ENCODE measurements at regions not wholly inside any gene's neighbourhood (a gene's known extent, or its start where the extent isn't known, plus 50 kb on each side); places are given as distances from the start of the nearest gene placed in this dataset.

DNA sequence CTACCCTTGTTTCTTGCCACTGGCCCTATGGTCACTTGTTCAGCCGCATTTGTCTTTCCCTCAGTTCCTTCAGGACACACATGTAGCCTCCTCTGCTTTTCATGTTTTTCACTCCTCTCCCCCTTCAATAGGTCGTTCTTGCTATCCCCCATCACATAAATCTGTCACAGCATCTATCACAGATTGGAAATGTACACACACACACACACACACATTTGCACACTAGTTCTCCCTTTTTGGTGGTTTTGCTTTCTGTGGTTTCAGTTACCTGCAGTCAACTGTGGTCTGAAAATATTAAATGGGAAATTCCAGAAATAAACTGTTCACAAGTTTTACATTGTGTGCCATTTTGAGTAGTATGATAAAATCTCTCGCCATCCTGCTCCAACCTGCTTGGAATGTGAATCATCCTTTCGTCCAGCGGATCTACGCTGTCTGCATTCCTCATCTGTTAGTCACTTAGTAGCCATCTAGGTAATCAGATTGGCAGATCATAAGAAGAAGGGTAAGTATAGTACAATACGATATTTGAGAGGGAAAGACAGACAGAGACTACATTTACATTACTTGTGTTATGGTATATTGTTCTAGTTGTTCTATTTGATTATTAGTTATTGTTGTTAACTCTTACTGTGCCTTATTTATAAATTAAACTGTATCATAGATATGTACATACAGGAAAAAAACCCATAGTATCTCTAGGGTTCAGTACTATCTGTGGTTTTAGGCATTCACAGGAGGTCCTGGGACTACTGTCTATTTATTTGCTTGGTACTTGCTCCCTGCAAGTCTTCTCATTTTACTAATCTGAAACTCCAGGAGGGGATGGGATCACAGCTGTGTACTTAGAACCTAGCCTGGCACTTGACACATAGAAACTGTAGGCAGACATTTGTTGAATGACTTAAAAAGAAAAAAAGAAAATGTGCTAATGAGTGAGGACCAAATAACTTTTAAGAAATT is 86.1 kb upstream of the PNPT1 start:
- no peak for FAIRE-seq
- POLR2A ChIA-PET: no interaction called here
- TF ChIP-seq HCFC1 (IDR thresholded peaks at IDR 0.05; ENCODE audit: low read depth, low read length) (no peak), STAT5B (CRISPR knock-in tag; IDR thresholded peaks at IDR 0.05) (no peak), NFE2 (IDR thresholded peaks at IDR 0.05; ENCODE audit: low read depth) (no peak), SMAD3 (CRISPR knock-in tag; conservative IDR thresholded peaks at IDR 0.05) (no peak), ARID1B (IDR thresholded peaks at IDR 0.05) (no peak), ETV6 (IDR thresholded peaks at IDR 0.05; ENCODE audit: borderline replicate concordance in 1 of 2, low read depth in 2 of 2, low read length in 1 of 2) (no peak), ETV6 (CRISPR knock-in tag; IDR thresholded peaks at IDR 0.05; ENCODE audit: borderline replicate concordance) (no peak), NONO (IDR thresholded peaks at IDR 0.05; ENCODE audit: low read depth in 2 of 2, low read length in 1 of 2) (no peak), FOXK1 (CRISPR knock-in tag; IDR thresholded peaks at IDR 0.05; ENCODE audit: borderline replicate concordance) (no peak), ZNF23 (CRISPR knock-in tag; IDR thresholded peaks at IDR 0.05) (no peak), ZBTB17 (CRISPR knock-in tag; IDR thresholded peaks at IDR 0.05) (no peak), TAF7 (tag; IDR thresholded peaks at IDR 0.05) (no peak)
- TF ChIP-seq, protein P1, sequence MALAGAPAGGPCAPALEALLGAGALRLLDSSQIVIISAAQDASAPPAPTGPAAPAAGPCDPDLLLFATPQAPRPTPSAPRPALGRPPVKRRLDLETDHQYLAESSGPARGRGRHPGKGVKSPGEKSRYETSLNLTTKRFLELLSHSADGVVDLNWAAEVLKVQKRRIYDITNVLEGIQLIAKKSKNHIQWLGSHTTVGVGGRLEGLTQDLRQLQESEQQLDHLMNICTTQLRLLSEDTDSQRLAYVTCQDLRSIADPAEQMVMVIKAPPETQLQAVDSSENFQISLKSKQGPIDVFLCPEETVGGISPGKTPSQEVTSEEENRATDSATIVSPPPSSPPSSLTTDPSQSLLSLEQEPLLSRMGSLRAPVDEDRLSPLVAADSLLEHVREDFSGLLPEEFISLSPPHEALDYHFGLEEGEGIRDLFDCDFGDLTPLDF (CRISPR knock-in tag; IDR thresholded peaks at IDR 0.05): no peak
- TF ChIP-seq, protein P2, sequence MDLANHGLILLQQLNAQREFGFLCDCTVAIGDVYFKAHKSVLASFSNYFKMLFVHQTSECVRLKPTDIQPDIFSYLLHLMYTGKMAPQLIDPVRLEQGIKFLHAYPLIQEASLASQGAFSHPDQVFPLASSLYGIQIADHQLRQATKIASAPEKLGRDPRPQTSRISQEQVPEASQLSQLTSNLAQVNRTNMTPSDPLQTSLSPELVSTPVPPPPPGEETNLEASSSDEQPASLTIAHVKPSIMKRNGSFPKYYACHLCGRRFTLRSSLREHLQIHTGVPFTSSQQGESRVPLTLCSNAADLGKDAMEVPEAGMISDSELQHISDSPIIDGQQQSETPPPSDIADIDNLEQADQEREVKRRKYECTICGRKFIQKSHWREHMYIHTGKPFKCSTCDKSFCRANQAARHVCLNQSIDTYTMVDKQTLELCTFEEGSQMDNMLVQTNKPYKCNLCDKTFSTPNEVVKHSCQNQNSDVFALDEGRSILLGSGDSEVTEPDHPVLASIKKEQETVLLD (IDR thresholded peaks at IDR 0.05): no peak
- TF ChIP-seq, protein P3, sequence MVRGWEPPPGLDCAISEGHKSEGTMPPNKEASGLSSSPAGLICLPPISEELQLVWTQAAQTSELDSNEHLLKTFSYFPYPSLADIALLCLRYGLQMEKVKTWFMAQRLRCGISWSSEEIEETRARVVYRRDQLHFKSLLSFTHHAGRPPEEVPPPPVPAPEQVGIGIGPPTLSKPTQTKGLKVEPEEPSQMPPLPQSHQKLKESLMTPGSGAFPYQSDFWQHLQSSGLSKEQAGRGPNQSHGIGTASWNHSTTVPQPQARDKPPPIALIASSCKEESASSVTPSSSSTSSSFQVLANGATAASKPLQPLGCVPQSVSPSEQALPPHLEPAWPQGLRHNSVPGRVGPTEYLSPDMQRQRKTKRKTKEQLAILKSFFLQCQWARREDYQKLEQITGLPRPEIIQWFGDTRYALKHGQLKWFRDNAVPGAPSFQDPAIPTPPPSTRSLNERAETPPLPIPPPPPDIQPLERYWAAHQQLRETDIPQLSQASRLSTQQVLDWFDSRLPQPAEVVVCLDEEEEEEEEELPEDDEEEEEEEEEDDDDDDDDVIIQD (CRISPR knock-in tag; IDR thresholded peaks at IDR 0.05): no peak
- H3K9ac ChIP-seq (ENCODE audit: insufficient read depth in 1 of 2, low read depth in 2 of 2, low read length in 2 of 2): no peak overlapping the region
- no peaks in the 10 kb centered on the region for H3K9me1 ChIP-seq (ENCODE audit: control insufficient read depth, insufficient read depth, low read length)
- no peak for ATAC-seq
- intact Hi-C loops (cut with micrococcal nuclease) (no loop called here), in situ Hi-C loops (cut with MboI) (loop anchor here (10.0 kb wide), 1 partner anchor 175 kb away; no protein-coding TSS in a partner anchor)
- H3K27ac ChIP-seq (ENCODE audit: extremely low read depth, low read depth, low read length): no peak overlapping the region
- no peak for DNase-seq (ENCODE audit: extremely low read depth in 1 of 4, low spot score in 3 of 4)
- CTCF ChIA-PET (ENCODE audit: low intra/inter-chr PET ratio): interaction anchor here (0.5 kb wide), 1 partner anchor 352 kb away, joined by 3 read pairs; no protein-coding TSS in a partner anchor
- no peak overlapping the region for H3K4me3 ChIP-seq
- no peaks in the 10 kb centered on the region; a peak in 2 of 5 replicates for H3K4me1 ChIP-seq (replicated peaks in 1 of 2; ENCODE audit: control insufficient read depth in 2 of 2, insufficient read depth in 2 of 2, low read length in 2 of 2)
- H3K79me2 ChIP-seq (ENCODE audit: control insufficient read depth, insufficient read depth, low read length): no peaks in the 10 kb centered on the region
- peaks cover 0 to 3% of the 10 kb centered on the region in 2 experiments; a peak in 1 of 5 replicates for H3K27me3 ChIP-seq (ENCODE audit: control insufficient read depth in 2 of 2, insufficient read depth in 2 of 2, low read length in 2 of 2)
- WGBS (ENCODE audit: insufficient coverage, low coverage, missing lambda C conversion rate): 3% methylated on average over 7 of the region's 7 CpGs
- no peaks in the 10 kb centered on the region for H3K9me3 ChIP-seq (replicated peaks; ENCODE audit: control insufficient read depth, insufficient read depth, low read depth, low read length)
- H3K4me2 ChIP-seq (ENCODE audit: insufficient read depth, low read length): no peak overlapping the region
- no peaks in the 10 kb centered on the region for H4K20me1 ChIP-seq (replicated peaks; ENCODE audit: control insufficient read depth, insufficient read depth, low read length)
- no peaks in the 10 kb centered on the region for H3K36me3 ChIP-seq (ENCODE audit: control insufficient read depth, insufficient read depth, low read length)
- H2AFZ ChIP-seq (ENCODE audit: low read depth, low read length): no peak overlapping the region
- no TSS peak for BruUV-seq (replicated peaks)
